GM12878 (cell line): ENCODE measurements at regions not wholly inside any gene's neighbourhood (a gene's known extent, or its start where the extent isn't known, plus 50 kb on each side); places are given as distances from the start of the nearest gene placed in this dataset.

Source experiments
- ATAC-seq: fragments of 200-7000 bp; cut with Tn5 transposase; 3 replicates; pipeline ENCODE4 v1.9.1; 2020; ENCODE audit warnings: mild to moderate bottlenecking, moderate library complexity
- BruUV-seq: library from RNA; stranded (reverse); fragments of 400-500 nt; replicated peaks from 2 replicates; lab custom pipeline; 2021; lab: Mats Ljungman, UMichigan
- CTCF ChIA-PET: fragments of 300-600 bp; sonication (Branson Sonifier 250); formaldehyde crosslinking; extraction: SDS; loops from one replicate; lab custom pipeline; 2021; ENCODE audit warnings: inconsistent platforms; lab: Yijun Ruan, JAX
- POLR2A ChIA-PET: fragments of 350-600 bp; formaldehyde crosslinking; extraction: SDS; loops from one replicate; lab custom pipeline; 2021; ENCODE audit warnings: inconsistent platforms; lab: Charles Lee
- RAD21 ChIA-PET: fragments of 300-600 bp; sonication (Branson Sonifier 250); formaldehyde crosslinking; loops from one replicate; lab custom pipeline; 2023; ENCODE audit warnings: antibody characterized with exemption; ENCODE audit not compliant: unreplicated experiment; lab: Charles Lee
- SMC1A ChIA-PET: fragments of 300-600 bp; sonication (Branson Sonifier 250); formaldehyde crosslinking; loops from one replicate; lab custom pipeline; 2023; ENCODE audit not compliant: unreplicated experiment, uncharacterized antibody; lab: Charles Lee
- DNase-seq: peaks from one replicate; pipeline ENCODE4 v3.0.0-alpha.2; 2011; ENCODE audit warnings: low read depth, low spot score
- FAIRE-seq: peaks from 3 replicates; lab custom pipeline; 2011; peaks lifted over from hg19 to GRCh38; lab: Jason Lieb, UNC
- H2AFZ ChIP-seq: 2 replicates; pipeline ENCODE4 v1.6.0; 2011; ENCODE audit warnings: low read depth, low read length, control low read depth; ENCODE audit not compliant: control insufficient read depth
- H3K27ac ChIP-seq: 2 replicates; pipeline ENCODE4 v1.5.1; 2011; ENCODE audit warnings: control low read depth; ENCODE audit not compliant: control insufficient read depth, insufficient read depth
- H3K27me3 ChIP-seq, 2 experiments: replicated peaks in 1 of 2; 2 replicates each; pipeline versions ENCODE4 v1.6.0 to v1.6.1; 2011; ENCODE audit warnings: low read length in 1 of 2; ENCODE audit not compliant: control insufficient read depth in 2 of 2, insufficient read depth in 2 of 2
- H3K36me3 ChIP-seq, 2 experiments: 2 replicates each; pipeline ENCODE4 v1.5.1; 2011; ENCODE audit warnings: low read length in 1 of 2; ENCODE audit not compliant: control insufficient read depth in 2 of 2, insufficient read depth in 2 of 2
- H3K4me1 ChIP-seq: 2 replicates; pipeline ENCODE4 v1.6.1; 2011; ENCODE audit warnings: mild to moderate bottlenecking, low read length, moderate library complexity, mixed read lengths; ENCODE audit not compliant: control insufficient read depth, insufficient read depth
- H3K4me2 ChIP-seq: 2 replicates; pipeline ENCODE4 v1.6.0; 2011; ENCODE audit warnings: control low read depth; ENCODE audit not compliant: control insufficient read depth, insufficient read depth
- H3K4me3 ChIP-seq: fragments of 200-600 bp; sonication (generic); 2 replicates; pipeline ENCODE4 v1.5.1; 2016
- H3K79me2 ChIP-seq: 2 replicates; pipeline ENCODE4 v1.6.0; 2011; ENCODE audit warnings: low read length; ENCODE audit not compliant: control insufficient read depth, insufficient read depth
- H3K9ac ChIP-seq: 2 replicates; pipeline ENCODE4 v1.8.0; 2011; ENCODE audit warnings: low read length, control low read depth, mixed read lengths; ENCODE audit not compliant: control insufficient read depth, insufficient read depth
- H3K9me3 ChIP-seq: replicated peaks from 3 replicates; pipeline ENCODE4 v1.5.1; 2011; ENCODE audit warnings: mild to moderate bottlenecking, low read length; ENCODE audit not compliant: control insufficient read depth, insufficient read depth
- H4K20me1 ChIP-seq: 2 replicates; pipeline ENCODE4 v1.6.0; 2011; ENCODE audit not compliant: control insufficient read depth, insufficient read depth
- BCL11A ChIP-seq: IDR thresholded peaks from 2 replicates; pipeline ENCODE4 v1.6.1; 2011; ENCODE audit warnings: low read depth, low read length
- CREM ChIP-seq: IDR thresholded peaks from 2 replicates; pipeline ENCODE4 v1.6.1; 2014; ENCODE audit warnings: antibody characterized with exemption, low read depth
- FOXM1 ChIP-seq: IDR thresholded peaks from 2 replicates; pipeline ENCODE4 v1.6.1; 2012; ENCODE audit warnings: low read depth, mild to moderate bottlenecking, inconsistent platforms, low read length, moderate library complexity
- GATAD2B ChIP-seq: fragments of 450-650 bp; conservative IDR thresholded peaks from 2 replicates; pipeline ENCODE4 v1.6.1; 2017; ENCODE audit warnings: low read depth, mild to moderate bottlenecking, moderate library complexity
- JUNB ChIP-seq: IDR thresholded peaks from 2 replicates; pipeline ENCODE4 v1.6.1; 2016; ENCODE audit warnings: antibody characterized with exemption, mild to moderate bottlenecking
- KLF5 ChIP-seq: fragments of 450-650 bp; IDR thresholded peaks from 2 replicates; pipeline ENCODE4 v1.6.1; 2014; ENCODE audit warnings: mild to moderate bottlenecking; ENCODE audit not compliant: partially characterized antibody
- MEF2B ChIP-seq: fragments of 450-650 bp; IDR thresholded peaks from 2 replicates; pipeline ENCODE4 v1.6.1; 2018; ENCODE audit warnings: mild to moderate bottlenecking, moderate library complexity; ENCODE audit not compliant: partially characterized antibody, poor library complexity, severe bottlenecking
- NR2C1 ChIP-seq: fragments of 450-650 bp; IDR thresholded peaks from 2 replicates; pipeline ENCODE4 v1.6.1; 2017; ENCODE audit warnings: antibody characterized with exemption, mild to moderate bottlenecking, moderate library complexity
- STAT3 ChIP-seq: IDR thresholded peaks from 2 replicates; pipeline ENCODE4 v1.6.1; 2011; ENCODE audit warnings: low read depth, low read length, improper control_type of control experiment
- SUPT20H ChIP-seq: IDR thresholded peaks from 2 replicates; pipeline ENCODE4 v1.6.1; 2011; ENCODE audit warnings: low read depth, mild to moderate bottlenecking, low read length, moderate library complexity, borderline replicate concordance; ENCODE audit not compliant: control insufficient read depth
- ZNF24 ChIP-seq: fragments of 450-650 bp; IDR thresholded peaks from 2 replicates; pipeline ENCODE4 v1.6.1; 2017; ENCODE audit warnings: antibody characterized with exemption, mild to moderate bottlenecking
- WGBS: methylation state at CpG from one replicate; pipeline ENCODE4 v1.1.6; 2016; ENCODE audit warnings: low lambda C conversion rate; ENCODE audit not compliant: insufficient replicate concordance, insufficient coverage; ENCODE audit errors: missing lambda C conversion rate; 5-methylcytosine and 5-hydroxymethylcytosine counted together
- in situ Hi-C: fragments of 300-500 bp; cut with MboI; formaldehyde crosslinking; loops from 9 replicates; pipeline ENCODE4 v1.14.3; 2018; ENCODE audit warnings: mixed read lengths
- intact Hi-C: fragments of 100-400 bp; cut with micrococcal nuclease; formaldehyde crosslinking; loops from one replicate; pipeline ENCODE4 v1.14.2; 2022; ENCODE audit not compliant: unreplicated experiment
- TF ChIP-seq, protein P1 (sequence below): fragments of 450-650 bp; IDR thresholded peaks from 2 replicates; pipeline ENCODE4 v1.6.1; 2016; ENCODE audit warnings: mild to moderate bottlenecking

DNA sequence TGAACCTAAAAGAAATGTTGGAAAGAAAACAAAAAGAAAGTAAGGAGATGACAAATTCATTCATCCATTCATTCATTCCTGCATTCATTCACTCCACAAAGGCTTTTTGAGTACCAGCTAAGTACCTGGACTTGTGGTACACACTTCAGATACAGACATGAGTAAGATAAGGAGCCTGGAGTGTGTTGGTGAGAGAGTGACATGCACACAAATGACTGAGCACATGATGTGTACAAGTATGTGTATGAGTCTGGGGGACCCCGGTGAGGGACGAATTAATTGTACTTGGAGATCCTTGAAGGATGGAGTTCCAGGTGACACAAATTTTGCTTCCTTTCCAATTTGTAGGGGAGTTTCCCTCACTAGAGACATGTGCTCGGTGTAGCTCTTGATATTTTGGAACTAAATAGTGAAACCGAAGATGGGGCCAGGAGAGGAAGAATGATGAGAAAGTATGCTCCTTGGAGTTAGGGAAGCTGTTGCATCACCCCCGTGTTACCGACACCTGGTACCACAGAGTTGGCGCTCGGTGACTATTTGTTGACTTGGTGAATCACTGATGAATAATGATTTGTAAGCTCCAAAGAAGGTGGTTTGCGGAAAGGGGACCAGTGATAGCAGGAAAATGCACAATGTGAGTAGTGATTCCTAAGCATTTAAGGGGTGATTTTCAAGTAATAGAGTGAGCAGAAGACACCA lies 509.8 kb downstream of the CCDC171 start:
- Histone ChIP-seq H3K4me2 (no peak overlapping the region), H2AFZ (no peak overlapping the region)

DNA sequence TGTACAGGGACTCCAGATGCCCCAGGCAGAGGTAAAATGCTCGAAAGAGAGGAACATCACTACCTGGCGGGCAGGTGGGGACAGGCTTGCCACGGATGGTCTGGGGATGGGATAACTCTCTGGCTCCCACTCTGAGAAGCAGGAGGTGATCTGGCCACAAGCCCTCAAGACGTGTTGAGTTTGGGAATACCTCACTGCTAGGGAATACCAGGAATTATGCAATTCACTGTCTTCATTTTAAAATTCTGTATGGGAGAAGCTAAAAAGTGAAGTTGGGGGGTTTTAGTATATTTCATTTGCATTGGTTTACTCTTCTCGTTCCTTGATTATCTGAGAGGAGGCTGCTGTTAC lies 510.4 kb downstream of the CCDC171 start:
- FAIRE-seq (no peak), DNase-seq (no peak), ATAC-seq (no peak)
- no peak overlapping the region for H2AFZ ChIP-seq
- in situ Hi-C loops (no loop called here), intact Hi-C loops (no loop called here)
- ChIA-PET CTCF (interaction anchor here (1.0 kb wide), 1 partner anchor 24 kb away, joined by 3 read pairs; no protein-coding TSS in a partner anchor), POLR2A (no interaction called here)
- no peaks in the 10 kb centered on the region for H3K79me2 ChIP-seq
- no TSS peak for BruUV-seq
- H3K4me1 ChIP-seq = peaks cover 12% of the 10 kb centered on the region
- H3K27ac ChIP-seq = no peak overlapping the region
- WGBS = 12% methylated on average over 5 of the region's 5 CpGs
- no peaks in the 10 kb centered on the region for H4K20me1 ChIP-seq
- H3K9ac ChIP-seq = no peak overlapping the region
- H3K36me3 ChIP-seq = no peaks in the 10 kb centered on the region
- H3K4me3 ChIP-seq = no peak overlapping the region
- TF ChIP-seq FOXM1 (no peak), STAT3 (no peak), MEF2B (no peak), GATAD2B (no peak), NR2C1 (no peak), KLF5 (no peak)
- TF ChIP-seq, protein P1, sequence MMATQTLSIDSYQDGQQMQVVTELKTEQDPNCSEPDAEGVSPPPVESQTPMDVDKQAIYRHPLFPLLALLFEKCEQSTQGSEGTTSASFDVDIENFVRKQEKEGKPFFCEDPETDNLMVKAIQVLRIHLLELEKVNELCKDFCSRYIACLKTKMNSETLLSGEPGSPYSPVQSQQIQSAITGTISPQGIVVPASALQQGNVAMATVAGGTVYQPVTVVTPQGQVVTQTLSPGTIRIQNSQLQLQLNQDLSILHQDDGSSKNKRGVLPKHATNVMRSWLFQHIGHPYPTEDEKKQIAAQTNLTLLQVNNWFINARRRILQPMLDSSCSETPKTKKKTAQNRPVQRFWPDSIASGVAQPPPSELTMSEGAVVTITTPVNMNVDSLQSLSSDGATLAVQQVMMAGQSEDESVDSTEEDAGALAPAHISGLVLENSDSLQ = no peak
- TF ChIP-seq, all 136 proteins: peak for 0
- ChIA-PET RAD21 (no interaction called here), SMC1A (no interaction called here)
- Histone ChIP-seq H3K27me3 (no peaks in the 10 kb centered on the region; a peak in 1 of 4 replicates), H3K4me2 (no peak overlapping the region), H3K9me3 (no peaks in the 10 kb centered on the region; the same call in 2 of the 3 replicates)

More for the DNA sequence above, 509.8 kb downstream of the CCDC171 start:
- TF ChIP-seq BCL11A = no peak
- no peak for TF ChIP-seq SUPT20H
- TF ChIP-seq GATAD2B = no peak
- 0 out of 2 replicates have a peak, but pooled peaks have one; percentile 20 for TF ChIP-seq JUNB
- 0 out of 2 replicates have a peak, but pooled peaks have one; percentile 11 for TF ChIP-seq CREM
- peak; percentile 86 for TF ChIP-seq ZNF24
- Histone ChIP-seq H3K9ac (no peak overlapping the region), H3K9me3 (no peaks in the 10 kb centered on the region; the same call in 2 of the 3 replicates), H3K27ac (no peak overlapping the region), H3K27me3 (no peaks in the 10 kb centered on the region; a peak in 1 of 4 replicates), H3K79me2 (no peaks in the 10 kb centered on the region), H4K20me1 (no peaks in the 10 kb centered on the region), H3K4me3 (no peak overlapping the region), H3K36me3 (no peaks in the 10 kb centered on the region), H3K4me1 (peaks cover 14% of the 10 kb centered on the region)
- DNase-seq (no peak), ATAC-seq (peak; percentile 16; the same call in 1 of the 3 replicates), FAIRE-seq (no peak)
- CTCF ChIA-PET = interaction anchor here (1.0 to 1.4 kb wide), 2 partner anchors 23 to 67 kb away, joined by 3 read pairs; no protein-coding TSS in a partner anchor
- POLR2A ChIA-PET = no interaction called here
- SMC1A ChIA-PET = no interaction called here
- no TSS peak for BruUV-seq
- RAD21 ChIA-PET = no interaction called here
- 74% methylated on average over 9 of the region's 9 CpGs for whole genome bisulfite sequencing
- intact Hi-C loops (no loop called here), in situ Hi-C loops (no loop called here)
